SU-DHL-6 (cell line): ENCODE measurements at regions not wholly inside any gene's neighbourhood (a gene's known extent, or its start where the extent isn't known, plus 50 kb on each side); places are given as distances from the start of the nearest gene placed in this dataset.

Experiments
- EZH2phosphoT487 ChIP-seq: fragments of 200-600 bp; sonication (generic), shearing (Covaris generic); conservative IDR thresholded peaks from 2 replicates; pipeline ENCODE4 v1.6.1; 2018; ENCODE audit warnings: mild to moderate bottlenecking, antibody characterized with exemption, low read length, moderate library complexity, mixed read lengths
- TF ChIP-seq, protein P1 (sequence below): fragments of 200-600 bp; sonication (generic); IDR thresholded peaks from one replicate; pipeline ENCODE4 v1.5.1; 2017; ENCODE audit warnings: antibody characterized with exemption, mild to moderate bottlenecking, low read length, moderate library complexity; ENCODE audit not compliant: insufficient read depth, poor library complexity, severe bottlenecking

DNA sequence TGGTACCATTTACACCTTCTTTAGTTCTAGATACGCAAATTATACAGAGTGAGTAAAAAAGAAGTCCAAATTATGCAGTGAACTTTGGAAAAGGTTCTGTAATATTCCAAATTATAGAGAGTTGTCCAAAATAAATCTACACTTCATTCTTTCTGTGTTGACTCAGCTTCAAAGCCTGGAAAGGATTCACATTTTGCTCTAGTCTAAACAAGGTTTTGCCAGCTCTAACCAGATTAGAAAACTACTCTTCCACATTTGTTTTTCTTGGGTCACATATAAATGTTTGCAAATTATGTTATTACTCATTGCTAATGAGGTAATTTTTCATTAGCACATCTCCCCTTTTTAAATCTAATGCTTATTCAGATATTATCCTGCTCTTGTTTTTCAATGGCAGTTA is 1562.4 kb upstream of the SEL1L start:
- TF ChIP-seq, protein P1, sequence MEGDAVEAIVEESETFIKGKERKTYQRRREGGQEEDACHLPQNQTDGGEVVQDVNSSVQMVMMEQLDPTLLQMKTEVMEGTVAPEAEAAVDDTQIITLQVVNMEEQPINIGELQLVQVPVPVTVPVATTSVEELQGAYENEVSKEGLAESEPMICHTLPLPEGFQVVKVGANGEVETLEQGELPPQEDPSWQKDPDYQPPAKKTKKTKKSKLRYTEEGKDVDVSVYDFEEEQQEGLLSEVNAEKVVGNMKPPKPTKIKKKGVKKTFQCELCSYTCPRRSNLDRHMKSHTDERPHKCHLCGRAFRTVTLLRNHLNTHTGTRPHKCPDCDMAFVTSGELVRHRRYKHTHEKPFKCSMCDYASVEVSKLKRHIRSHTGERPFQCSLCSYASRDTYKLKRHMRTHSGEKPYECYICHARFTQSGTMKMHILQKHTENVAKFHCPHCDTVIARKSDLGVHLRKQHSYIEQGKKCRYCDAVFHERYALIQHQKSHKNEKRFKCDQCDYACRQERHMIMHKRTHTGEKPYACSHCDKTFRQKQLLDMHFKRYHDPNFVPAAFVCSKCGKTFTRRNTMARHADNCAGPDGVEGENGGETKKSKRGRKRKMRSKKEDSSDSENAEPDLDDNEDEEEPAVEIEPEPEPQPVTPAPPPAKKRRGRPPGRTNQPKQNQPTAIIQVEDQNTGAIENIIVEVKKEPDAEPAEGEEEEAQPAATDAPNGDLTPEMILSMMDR = no peak
- TF ChIP-seq EZH2phosphoT487 = no peak
